HG02970 (cell line): ENCODE measurements at regions not wholly inside any gene's neighbourhood (a gene's known extent, or its start where the extent isn't known, plus 50 kb on each side); places are given as distances from the start of the nearest gene placed in this dataset.

ENCODE experiments used
- ATAC-seq: cut with Tn5 transposase; IDR thresholded peaks from one replicate; pipeline ENCODE4 v1.9.1; 2021; ENCODE audit warnings: mild to moderate bottlenecking, moderate library complexity, moderate number of reproducible peaks; ENCODE audit not compliant: unreplicated experiment, low FRiP score

DNA sequence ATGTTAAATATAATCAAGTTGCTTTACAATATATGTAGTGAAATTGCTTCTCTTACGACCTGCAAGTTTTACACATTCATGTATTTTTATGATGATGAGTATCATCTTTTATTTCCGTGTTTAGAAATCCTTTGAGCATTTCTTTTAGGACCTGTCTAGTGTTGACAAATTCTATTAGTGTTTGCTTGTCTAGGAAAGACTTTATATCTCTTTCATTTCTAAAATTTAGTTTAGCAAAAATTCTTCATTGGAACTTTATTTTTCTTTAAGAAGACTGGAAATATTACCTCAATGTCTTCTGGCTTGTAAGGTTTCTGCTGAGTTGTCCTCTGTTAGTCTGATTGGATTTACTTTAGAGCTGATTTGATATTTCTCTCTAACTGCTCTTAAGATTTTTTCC, 920.9 kb upstream of the CTNND2 start:
- ATAC-seq, result no peak

DNA sequence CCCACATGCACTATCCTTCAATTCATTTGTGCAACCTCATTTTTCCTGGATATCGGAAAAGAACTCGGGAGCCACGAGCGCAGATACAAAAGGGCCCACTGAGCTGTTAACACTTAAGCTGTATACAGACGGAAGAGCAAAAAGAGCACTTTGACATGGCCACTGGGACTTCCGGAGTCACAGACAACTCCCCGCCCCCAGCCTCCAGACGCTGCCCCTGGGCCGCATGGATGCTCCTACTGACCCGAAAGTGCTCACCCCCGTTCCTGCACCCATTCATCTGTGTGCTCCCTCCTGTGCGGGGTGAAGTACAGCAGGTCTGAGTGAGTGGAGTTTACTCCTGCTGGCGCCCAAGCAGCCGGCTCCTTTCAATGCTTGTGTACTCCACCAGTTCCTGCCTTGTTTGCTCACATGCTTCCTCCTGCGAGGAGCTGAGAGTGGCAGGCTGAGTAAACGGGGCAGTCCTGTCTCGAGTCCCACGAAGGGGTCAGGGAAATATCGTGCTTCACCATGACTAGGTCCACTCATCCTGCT, 901.0 kb upstream of the CTNND2 start:
- no peak for ATAC-seq

DNA sequence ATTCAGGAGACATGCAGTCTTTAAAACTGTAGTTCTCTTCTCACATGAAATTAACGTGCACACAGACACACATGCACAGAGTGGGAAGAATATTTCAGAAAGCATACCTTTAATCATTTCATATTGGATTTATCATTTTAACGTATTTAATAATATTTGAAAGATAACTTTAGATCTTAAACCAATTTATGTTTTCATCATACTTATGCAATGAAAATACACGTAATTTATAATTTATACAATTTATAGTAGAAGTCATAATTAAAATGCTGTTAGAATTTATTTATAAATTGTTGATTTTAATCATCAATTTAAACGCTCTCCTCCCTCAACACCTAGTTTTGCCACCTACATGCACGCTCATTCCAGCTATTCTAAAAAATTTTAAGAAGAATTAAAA, 894.9 kb upstream of the CTNND2 start:
- ATAC-seq, result no peak

DNA sequence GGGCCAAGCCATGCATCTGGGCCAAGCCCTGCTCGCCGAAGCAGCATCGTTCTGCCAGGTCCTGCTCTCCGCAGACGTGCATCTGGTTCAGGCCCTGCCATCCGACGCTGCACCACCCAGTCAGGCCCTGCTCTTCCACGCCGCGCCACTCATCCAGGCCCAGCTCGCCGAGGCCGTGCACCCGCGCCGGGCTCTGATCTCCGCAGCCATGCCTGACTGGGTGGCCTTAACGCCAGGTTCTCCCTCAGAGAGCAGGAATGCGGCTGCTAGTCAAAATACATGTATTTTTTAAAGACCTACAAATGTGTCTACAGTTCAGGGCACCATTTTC, 891.1 kb upstream of the CTNND2 start:
- ATAC-seq, result no peak

DNA sequence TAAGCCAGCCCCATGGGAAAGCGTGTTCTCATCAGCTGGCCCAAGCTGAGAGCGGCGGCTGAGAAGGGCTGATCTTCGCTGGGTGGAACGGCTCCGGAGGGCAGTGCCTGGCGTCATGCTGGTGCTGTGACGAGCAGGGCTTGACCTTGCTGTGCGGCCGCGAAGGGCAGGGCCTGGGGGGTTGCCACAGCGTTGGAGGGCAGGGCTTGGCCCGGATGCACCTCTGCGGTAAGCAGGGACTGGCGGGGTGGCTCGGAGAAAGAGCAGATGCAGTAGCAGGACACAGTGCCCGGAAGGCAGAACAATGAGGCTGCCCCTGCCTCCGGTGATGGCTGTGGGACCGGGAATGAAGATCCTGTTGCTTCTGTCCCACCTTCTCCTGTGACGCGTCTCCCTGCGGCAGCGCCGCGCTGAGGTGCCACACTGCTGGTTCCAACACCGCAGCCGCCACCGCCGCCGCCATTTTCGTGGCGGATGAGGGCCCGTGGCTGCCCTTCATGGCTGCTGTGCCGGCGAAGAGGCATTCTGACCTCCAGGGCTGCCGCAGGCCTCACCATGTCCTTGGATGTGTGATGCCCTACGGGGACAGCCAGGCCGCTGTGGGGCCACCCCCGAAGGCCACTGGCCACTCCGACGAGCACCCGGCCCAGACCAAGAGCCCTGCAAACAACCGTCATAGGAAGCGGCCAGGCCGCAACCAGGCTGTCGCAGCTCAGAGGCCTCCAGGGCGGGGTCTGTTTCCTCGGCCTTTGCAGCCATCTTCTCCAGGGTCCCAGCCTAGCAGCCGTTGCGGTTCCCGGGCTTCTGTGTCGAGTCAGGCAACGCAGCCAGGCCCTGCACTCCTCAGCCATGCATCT, 890.5 kb upstream of the CTNND2 start:
- ATAC-seq, result no peak

DNA sequence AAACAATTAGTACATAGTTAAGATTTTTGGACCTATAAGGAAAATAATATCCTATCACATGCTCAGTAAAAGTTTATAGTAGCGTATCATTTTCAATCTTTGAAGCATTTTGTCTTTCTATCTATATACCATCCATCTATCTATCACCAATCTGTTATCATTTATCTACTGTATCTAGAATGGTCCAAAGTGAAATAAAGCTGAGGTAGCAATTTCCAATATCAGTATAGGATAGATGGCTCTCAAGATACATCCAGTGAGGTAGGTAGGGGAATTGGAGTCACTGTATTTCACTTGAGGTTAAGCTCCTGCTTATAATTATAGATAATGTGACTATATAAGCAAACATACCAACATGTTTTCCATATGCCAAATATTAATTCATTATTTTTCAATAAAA, 889.1 kb upstream of the CTNND2 start:
- no peak for ATAC-seq

DNA sequence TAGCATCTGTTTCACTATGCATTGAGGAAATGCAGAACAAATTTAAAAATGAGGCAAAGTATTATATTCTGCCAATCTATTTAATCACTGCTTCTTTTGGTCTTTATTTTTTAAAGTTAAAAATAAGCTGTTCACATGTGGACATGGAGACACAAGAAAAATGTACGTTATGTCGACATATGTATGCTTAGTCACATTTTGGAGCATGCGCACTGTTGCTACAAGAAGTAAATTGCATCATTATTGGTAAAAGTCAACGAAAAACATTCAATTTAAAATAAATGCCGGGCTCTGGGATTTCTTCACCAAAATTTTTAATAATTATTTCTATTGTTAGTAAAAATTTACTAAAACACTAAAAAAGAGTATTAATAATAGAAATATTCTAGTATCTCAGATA, 876.3 kb upstream of the CTNND2 start:
- no peak for ATAC-seq

DNA sequence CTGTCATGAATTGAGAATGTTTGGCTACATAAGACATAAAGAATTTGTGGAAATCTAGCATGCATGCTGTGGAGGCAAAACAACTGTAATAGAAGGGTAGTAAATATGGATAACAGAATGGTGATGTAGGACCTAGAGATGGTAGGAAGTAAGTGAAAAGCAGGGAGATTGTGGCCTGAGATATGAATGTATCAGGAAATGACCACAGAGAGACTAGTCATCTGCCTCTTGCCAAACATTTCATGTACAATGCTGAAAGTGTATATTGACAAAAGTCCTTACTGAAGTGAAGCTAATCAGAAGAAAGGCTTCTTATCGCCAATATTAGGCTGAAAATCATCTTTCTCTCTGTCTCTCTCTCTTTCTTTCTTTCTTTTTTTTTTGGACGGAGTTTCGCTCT, 873.1 kb upstream of the CTNND2 start:
- ATAC-seq, result no peak

DNA sequence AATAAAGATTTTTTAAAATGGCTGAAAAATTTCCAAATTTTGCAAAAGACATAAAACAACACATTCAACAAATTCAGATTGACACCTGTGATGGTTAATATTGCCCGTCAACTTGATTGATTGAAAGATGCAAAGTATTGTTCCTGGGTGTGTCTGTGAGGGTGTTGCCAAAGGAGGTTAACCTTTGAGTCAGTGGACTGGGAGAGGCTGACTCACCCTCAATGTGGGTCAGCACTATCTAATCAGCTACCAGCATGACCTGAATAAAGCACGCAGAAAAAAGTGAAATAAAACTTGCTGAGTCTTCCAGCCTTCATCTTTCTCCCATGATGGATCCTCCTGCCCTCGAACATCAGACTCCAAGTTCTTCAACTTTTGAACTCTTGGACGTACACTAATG, 868.0 kb upstream of the CTNND2 start:
- ATAC-seq, result no peak

DNA sequence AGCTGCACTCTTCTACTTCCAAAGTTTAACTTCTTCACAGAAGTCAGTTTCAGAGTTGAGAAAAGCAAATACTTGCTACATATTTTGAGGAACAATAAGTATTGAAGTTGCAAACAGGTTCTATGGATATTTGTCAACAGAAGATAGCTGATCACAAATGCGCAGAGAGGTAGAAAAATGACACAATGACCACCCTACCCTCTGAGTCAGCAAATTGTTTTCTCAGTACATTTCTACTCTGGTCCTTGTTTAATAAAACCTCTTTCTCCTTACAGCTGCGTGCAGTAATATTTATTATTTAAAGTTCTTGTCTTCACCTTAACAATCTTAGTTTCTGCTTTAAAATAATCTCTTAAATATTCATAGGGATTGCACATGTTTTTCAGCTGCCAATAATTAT, 855.1 kb upstream of the CTNND2 start:
- no peak for ATAC-seq

DNA sequence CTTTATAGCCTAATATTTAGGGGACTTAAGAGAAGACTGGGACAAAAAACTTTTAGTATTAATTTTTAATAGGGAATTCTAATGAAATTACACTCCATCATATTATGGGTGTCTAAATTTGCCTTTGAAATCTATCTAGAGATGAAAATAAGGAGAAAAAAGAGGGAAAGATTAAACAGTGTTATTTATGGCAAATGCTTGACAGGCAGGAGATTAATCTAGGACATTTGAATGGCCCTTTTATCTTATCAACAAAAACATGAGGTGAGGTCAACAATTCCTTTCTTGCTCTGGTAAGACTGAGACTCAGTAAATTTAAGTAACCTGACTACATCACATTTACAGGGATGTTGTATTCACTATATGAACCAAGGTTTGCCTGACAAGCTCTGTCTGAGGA, 852.8 kb upstream of the CTNND2 start:
- ATAC-seq, result no peak

DNA sequence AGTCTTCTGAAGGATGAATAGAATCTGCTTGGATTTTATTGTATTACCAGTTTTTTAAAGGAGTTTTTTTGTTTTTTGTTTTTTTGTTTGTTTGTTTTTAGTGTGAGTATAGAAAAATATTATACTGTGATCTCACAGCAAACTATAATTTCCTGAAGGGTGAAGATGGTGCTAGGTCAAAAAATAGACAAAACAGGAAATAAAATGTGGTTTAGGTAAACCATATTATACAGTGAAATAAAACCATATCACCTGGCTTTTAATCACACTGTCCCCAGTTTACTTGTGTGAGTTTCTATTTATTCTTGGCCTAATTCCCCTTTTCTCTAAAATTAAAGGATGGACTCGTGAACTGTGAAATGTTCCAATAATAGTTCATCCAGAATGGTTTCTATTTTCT, 841.3 kb upstream of the CTNND2 start:
- no peak for ATAC-seq

DNA sequence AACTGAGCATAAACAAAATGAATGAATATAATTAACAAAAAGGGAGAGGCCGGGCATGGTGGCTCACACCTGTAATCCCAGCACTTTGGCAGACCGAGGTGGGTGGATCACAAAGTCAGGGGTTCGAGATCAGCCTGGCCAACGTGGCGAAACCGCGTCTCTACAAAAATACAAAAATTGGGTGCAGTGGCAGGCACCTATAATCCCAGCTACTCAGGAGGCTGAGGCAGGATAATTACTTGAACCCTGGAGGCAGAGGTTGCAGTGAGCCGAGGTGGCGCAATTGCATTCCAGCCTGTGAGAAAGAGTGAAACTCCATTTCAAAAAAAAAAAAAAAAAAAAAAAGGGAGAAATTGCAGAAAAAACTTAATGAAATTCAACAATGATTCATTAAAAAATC, 839.3 kb upstream of the CTNND2 start:
- no peak for ATAC-seq

DNA sequence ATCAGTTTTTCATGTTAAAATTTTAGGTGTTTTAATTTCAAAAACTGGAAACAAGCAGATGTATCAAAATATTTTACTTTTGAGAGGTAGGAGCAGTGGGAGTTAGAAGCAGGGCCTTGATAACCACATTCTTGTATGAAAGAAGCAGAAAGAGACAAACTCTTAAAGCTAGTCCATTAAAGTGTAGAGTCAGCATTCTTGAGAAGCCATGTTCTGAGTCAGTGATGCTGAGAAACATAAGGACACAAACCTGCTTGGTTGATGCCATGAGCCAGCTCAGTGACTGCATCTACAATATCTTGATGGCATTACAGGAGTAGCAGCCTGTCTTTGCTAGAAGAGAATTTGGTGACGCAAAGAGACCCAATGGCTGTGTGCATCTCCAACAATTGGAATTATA, 826.1 kb upstream of the CTNND2 start:
- ATAC-seq, result no peak

DNA sequence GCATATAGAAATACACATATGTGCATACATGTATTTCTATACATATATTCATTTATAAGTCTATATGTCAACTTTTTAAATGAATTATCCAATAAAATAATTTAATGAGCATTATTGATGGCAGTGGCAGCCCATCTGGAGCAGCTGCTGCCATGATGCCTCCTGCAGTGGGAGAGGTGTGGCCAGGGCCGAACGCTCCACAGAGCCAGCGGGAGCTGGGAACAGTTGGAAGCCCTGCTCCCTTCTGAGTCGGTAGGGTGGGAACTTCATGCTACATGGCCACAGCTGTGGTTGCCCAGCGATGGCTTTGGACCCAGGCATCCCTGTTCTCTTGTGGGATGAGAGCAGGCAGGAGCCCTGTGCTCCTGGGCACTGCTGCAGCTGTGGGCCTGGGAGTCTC, 812.4 kb upstream of the CTNND2 start:
- ATAC-seq, result no peak

DNA sequence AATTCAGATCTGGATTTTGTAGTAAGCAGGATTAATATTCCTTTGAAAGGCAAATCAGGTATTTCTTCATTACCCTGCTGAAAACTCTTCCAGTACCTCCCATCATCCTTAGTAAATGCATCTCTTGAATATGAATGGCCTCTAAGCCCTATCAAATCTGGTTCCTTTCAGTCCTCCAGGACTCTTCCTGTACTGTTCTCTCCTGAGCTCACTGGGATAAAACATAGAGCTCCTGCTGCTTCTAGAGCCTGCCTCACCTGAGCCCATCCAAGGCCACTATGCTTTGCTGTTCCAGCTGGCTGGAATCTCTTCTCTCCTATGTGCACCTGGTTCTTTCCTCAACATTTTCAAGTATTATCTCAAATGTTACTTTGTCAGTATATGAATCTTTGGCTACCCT, 803.3 kb upstream of the CTNND2 start:
- ATAC-seq, result no peak

DNA sequence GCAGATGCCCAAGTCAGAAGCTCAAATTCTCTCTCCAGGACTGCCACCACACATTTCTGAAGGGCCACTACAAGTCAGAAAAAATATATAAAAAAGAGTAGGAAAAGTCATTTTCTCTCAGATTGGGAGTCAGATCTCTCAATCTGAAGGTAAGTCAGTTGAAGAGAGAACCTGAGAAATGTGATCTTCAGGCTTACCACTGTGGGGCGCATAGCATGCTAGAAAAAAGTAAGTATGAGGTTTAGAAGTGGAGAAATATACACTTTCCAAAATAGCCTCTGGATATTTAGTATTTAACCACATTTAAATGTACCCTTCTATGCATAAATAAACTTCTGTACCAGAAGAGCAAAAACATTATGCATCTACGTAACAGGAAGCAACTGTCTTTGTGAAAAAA, 800.7 kb upstream of the CTNND2 start:
- no peak for ATAC-seq

DNA sequence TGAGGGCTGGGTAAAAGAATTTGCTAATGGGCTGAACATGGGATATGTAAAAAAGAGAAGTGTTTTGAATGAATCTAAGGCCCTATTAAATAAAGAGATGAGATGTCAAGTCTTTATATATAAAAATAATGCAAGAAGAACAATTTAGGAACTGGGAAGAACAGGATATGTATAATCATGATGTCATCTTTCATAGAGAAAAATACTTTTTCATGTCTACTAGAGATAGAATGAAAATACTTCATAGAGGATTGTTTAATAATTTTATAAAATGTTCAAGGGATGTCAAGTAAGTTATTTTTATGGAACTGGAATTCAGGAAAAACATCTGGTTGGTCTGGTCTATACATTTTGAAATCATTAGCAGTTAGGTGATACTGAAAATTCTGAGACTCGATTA, 799.0 kb upstream of the CTNND2 start:
- no peak for ATAC-seq

DNA sequence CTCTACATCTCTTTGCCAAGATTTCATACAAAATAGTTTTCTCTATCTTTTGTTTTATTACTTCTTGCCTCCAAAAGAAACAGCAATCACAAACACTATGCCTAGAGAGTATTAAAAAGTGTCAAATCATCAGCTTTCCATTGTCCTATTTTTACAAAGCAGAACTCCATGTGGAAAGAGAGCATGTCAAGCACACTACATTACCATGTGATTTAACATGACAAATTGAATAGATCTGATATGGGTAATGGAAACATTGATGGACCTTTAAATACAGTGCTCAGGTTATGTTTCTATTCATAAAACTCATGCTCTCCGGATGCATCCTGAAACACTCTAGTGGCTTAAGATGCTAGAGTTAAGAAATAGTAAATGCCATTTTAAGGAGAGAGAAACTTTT, 791.4 kb upstream of the CTNND2 start:
- no peak for ATAC-seq

DNA sequence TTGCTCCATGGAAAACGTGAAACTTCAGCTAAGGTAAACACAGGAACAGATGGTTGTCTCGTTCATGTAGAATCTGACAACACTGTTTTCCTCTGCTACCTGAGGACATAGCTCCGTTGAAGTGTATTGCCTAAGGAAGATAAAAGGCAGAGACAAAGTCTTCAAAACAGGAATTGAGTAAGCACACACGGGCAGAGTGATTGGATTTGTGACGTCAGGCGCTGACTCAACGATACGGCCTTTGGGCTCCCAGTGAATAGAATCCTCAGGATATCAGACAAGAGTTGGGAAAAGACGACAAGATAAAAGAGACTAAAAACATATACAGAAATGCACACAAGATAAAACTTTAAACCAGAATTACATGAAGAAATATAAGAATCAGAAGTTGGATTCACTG, 787.1 kb upstream of the CTNND2 start:
- ATAC-seq, result no peak

DNA sequence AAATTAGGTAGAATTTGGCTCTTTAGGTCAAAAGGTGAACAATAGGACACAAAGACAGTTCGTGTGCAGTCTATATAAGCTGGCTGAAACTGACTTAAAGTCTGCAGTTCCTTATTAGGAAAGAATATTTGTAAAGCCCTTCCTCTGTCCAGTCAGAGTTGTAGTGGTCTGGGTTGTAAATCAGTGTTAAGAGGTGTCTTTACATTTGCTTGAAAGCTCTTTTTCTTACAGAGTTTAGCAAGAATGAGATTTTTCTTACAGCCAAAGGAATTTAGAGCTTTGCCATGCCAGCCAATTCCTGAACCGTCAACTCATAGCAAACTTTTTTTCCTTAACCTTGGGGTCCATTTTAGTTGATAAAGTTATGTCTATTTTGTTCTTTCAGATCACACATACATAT, 786.1 kb upstream of the CTNND2 start:
- no peak for ATAC-seq

DNA sequence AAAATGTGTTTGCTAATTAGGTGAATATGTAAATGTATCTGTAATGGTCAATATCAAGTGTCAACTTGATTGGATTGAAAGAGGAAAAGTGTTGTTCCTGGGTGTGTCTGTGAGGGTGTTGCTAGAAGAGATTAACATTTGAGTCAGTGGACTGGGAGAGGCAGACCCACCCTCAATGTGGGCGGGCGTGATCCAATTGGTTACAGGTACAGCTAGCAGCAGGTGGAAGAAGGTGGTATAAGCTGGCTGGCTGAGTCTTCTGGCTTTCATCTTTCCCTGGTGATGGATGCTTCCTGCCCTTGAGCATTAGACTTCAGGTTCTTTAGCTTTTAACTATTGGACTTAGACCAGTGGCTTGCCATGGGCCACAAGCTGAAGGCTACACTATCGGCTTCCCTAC, 779.0 kb upstream of the CTNND2 start:
- no peak for ATAC-seq

DNA sequence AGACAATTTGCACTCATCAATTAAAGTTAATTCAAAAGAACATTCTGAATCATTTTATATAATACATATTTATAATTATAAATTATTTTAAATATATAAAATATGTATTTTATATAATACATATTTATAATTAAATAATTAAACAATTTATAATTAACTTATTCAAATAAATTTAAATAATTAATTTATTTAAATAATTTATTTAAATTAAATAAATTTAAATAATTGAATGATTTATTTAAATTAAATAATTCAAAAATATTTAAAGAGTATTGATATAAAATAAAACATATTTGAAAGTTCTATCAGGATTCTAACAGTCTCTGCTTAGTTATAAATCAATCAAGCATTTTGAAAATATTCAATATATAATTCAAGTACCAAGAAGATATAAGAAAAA, 775.5 kb upstream of the CTNND2 start:
- ATAC-seq, result no peak
